Karpas-422 (cell line): ENCODE measurements at regions not wholly inside any gene's neighbourhood (a gene's known extent, or its start where the extent isn't known, plus 50 kb on each side); places are given as distances from the start of the nearest gene placed in this dataset.
A peak's percentile ranks its signal among the peaks of the same experiment; 100 is the strongest.

ENCODE experiments used
- DNase-seq: peaks from one replicate; pipeline ENCODE4 v3.0.0-alpha.2; 2015
- H2AFZ ChIP-seq: fragments of 200-600 bp; sonication (generic); 2 replicates; pipeline ENCODE4 v1.6.1; 2014; ENCODE audit warnings: antibody characterized with exemption, low read length, mixed read lengths
- H3K27ac ChIP-seq: fragments of 200-600 bp; sonication (generic); 2 replicates; pipeline ENCODE4 v1.5.1; 2014; ENCODE audit warnings: mild to moderate bottlenecking, low read length, moderate library complexity
- H3K27me3 ChIP-seq: fragments of 200-600 bp; sonication (generic); 2 replicates; pipeline ENCODE4 v1.6.1; 2014; ENCODE audit warnings: low read length, mixed read lengths
- H3K36me3 ChIP-seq: fragments of 200-600 bp; sonication (generic); 2 replicates; pipeline ENCODE4 v1.6.1; 2014; ENCODE audit warnings: low read length, mixed read lengths; ENCODE audit not compliant: insufficient read depth
- H3K4me1 ChIP-seq: fragments of 200-600 bp; sonication (generic); 2 replicates; pipeline ENCODE4 v1.6.1; 2014; ENCODE audit warnings: mild to moderate bottlenecking, low read length, mixed read lengths
- H3K4me2 ChIP-seq: fragments of 200-600 bp; sonication (generic); 2 replicates; pipeline ENCODE4 v1.6.1; 2014; ENCODE audit warnings: low read length, low read depth, mild to moderate bottlenecking; ENCODE audit not compliant: poor library complexity, severe bottlenecking
- H3K4me3 ChIP-seq: fragments of 200-600 bp; sonication (generic); 2 replicates; pipeline ENCODE4 v1.5.1; 2014; ENCODE audit warnings: mild to moderate bottlenecking, antibody characterized with exemption, low read length, mixed read lengths
- H3K79me2 ChIP-seq: fragments of 200-600 bp; sonication (generic); 2 replicates; pipeline ENCODE4 v1.6.1; 2014; ENCODE audit warnings: mild to moderate bottlenecking, low read length, mixed read lengths
- H3K9ac ChIP-seq: fragments of 200-600 bp; sonication (generic); 2 replicates; pipeline ENCODE4 v1.6.0; 2014; ENCODE audit warnings: low read length
- H3K9me2 ChIP-seq: fragments of 200-600 bp; sonication (generic), shearing (Covaris generic); replicated peaks from 2 replicates; pipeline ENCODE4 v1.6.0; 2014; ENCODE audit warnings: mild to moderate bottlenecking, low read length, moderate library complexity; ENCODE audit not compliant: insufficient read depth
- H3K9me3 ChIP-seq: fragments of 300-700, 200-600 bp; sonication (generic); 2 replicates; pipeline ENCODE4 v1.6.1; 2014; ENCODE audit warnings: low read length, mixed read lengths
- H4K20me1 ChIP-seq: fragments of 200-600 bp; sonication (generic); 2 replicates; pipeline ENCODE4 v1.6.1; 2014; ENCODE audit warnings: mild to moderate bottlenecking, antibody characterized with exemption, low read length, low read depth; ENCODE audit not compliant: insufficient read depth

DNA sequence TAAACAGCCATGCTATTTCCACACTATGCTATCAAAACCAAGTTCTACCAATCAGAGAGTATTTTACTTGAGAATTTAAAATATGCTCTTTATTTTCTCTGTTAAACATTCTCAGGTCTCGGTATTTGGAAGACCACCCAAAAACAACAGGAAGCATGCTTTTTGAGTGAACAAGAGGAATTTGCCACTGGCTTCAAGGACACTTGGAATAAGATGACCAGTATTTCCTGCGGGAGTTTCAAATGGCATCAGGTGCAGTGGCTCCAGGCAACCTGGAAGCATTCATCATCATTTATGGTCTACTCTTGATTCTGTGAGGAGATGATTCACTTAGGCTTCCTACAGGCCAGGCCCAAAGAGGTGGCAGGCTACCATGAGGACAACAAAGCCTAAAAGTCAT is 305.7 kb upstream of the ATP11B start:
- no peak overlapping the region for H3K4me2 ChIP-seq
- H3K4me1 ChIP-seq, result peaks cover 30% of the 10 kb centered on the region
- no peaks in the 10 kb centered on the region for H3K27me3 ChIP-seq
- H3K79me2 ChIP-seq, result no peaks in the 10 kb centered on the region
- no peak for DNase-seq
- H4K20me1 ChIP-seq, result no peaks in the 10 kb centered on the region
- H3K9ac ChIP-seq, result no peak overlapping the region
- H3K4me3 ChIP-seq, result no peak overlapping the region
- H3K9me3 ChIP-seq, result no peaks in the 10 kb centered on the region
- peak overlapping the region; percentile 34; the same call in 1 of the 2 replicates for H2AFZ ChIP-seq
- H3K27ac ChIP-seq, result no peak overlapping the region
- H3K36me3 ChIP-seq, result no peaks in the 10 kb centered on the region
- H3K9me2 ChIP-seq, result no peaks in the 10 kb centered on the region

DNA sequence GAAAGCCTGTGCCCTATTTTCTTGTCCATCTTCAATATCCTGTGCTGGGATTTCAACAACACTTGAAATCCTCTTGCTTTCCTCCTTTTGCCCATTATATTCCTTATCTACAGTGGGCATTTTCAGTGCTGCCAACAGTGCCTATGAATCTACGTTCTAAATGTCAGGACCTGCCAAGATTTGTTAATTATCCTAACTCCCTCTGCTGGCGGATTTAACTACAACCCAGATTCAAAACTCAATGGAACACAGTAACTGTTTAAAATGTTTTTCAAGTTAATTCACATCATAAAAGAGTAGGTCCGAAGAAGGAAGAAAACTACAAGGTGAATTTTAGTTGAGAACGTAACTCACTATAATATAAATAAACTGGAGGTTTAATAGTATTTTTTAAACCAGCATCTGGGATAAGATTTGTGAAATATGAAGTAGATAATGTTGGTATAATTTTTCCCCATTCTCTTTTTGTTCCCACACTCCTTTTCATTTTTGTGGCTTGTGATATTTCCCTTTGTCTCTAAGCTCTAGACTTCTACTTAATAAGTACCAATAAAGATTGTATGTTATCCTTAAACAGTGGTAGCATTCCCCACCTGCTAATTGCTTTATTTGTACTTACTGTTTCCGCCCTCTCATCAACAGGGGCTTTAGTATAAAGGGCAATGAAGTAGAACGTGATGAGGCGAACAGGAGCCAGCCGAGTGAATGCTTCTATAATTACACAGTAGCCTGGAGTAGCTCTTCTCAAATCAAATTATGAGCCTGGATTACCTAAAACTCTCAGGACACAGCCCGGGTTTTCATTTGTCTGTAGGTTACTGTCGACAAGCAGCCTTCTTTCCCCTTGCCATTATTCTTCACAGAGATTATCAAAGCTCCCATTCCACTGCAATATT is 302.5 kb upstream of the ATP11B start:
- DNase-seq, result peak; percentile 83
- no peak overlapping the region for H3K4me2 ChIP-seq
- no peaks in the 10 kb centered on the region for H3K9me2 ChIP-seq
- H3K9me3 ChIP-seq, result no peaks in the 10 kb centered on the region
- H3K36me3 ChIP-seq, result no peaks in the 10 kb centered on the region
- H4K20me1 ChIP-seq, result no peaks in the 10 kb centered on the region
- H3K4me3 ChIP-seq, result no peak overlapping the region
- no peak overlapping the region for H3K27ac ChIP-seq
- no peak overlapping the region for H3K9ac ChIP-seq
- H3K79me2 ChIP-seq, result no peaks in the 10 kb centered on the region
- peaks cover 30% of the 10 kb centered on the region for H3K4me1 ChIP-seq
- no peaks in the 10 kb centered on the region for H3K27me3 ChIP-seq
- peak overlapping the region; percentile 13 for H2AFZ ChIP-seq

DNA sequence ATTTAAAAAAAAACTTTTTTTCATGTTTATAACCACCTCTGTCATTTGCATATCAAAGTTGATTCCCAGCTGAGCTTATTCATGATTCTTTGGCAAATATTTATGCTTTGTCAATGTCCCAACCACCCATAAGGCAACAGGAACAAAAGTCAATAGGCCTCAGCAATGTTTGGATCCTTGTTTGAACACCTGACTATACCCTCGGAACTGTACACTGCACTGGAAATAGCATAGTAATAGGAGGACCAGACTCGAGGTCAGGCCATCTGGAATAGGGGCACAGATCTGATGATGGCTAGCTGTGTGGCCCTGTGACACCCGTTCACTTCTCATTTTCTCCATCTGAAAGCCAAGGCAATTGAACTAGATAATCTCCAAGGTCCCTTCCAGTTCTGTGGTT is 301.7 kb upstream of the ATP11B start:
- H3K4me1 ChIP-seq, result peaks cover 29% of the 10 kb centered on the region
- no peaks in the 10 kb centered on the region for H3K36me3 ChIP-seq
- H4K20me1 ChIP-seq, result no peaks in the 10 kb centered on the region
- no peak overlapping the region for H3K4me3 ChIP-seq
- H2AFZ ChIP-seq, result peak overlapping the region; percentile 46; the same call in 1 of the 2 replicates
- no peak overlapping the region for H3K4me2 ChIP-seq
- DNase-seq, result no peak
- no peak overlapping the region for H3K9ac ChIP-seq
- no peak overlapping the region for H3K27ac ChIP-seq
- no peaks in the 10 kb centered on the region for H3K9me3 ChIP-seq
- no peaks in the 10 kb centered on the region for H3K27me3 ChIP-seq
- no peaks in the 10 kb centered on the region for H3K9me2 ChIP-seq
- no peaks in the 10 kb centered on the region for H3K79me2 ChIP-seq

DNA sequence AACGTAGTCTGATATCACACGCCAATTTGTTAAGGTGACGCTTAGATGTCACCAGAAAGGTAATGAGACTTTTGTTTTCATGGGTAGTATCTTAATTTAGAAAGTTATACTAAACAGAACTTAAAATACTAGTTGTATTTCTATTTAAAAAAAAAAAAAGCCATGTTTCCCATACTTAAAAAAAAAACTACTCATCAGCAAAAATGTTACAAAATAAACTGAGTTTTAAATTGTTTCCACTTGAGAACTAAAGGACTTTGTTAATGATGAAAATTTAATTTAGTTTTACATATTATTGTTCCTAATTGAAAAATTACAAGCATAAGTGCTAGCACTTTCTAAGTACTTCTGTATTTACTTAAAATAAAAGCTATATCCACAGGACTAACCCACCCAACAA is 300.8 kb upstream of the ATP11B start:
- Histone ChIP-seq H3K36me3 (no peaks in the 10 kb centered on the region), H3K9me2 (no peaks in the 10 kb centered on the region), H3K4me1 (peaks cover 20% of the 10 kb centered on the region), H3K27me3 (no peaks in the 10 kb centered on the region), H3K4me2 (no peak overlapping the region), H2AFZ (no peak overlapping the region), H3K79me2 (no peaks in the 10 kb centered on the region), H3K27ac (no peak overlapping the region), H4K20me1 (no peaks in the 10 kb centered on the region), H3K9me3 (no peaks in the 10 kb centered on the region), H3K4me3 (no peak overlapping the region), H3K9ac (no peak overlapping the region)
- no peak for DNase-seq

DNA sequence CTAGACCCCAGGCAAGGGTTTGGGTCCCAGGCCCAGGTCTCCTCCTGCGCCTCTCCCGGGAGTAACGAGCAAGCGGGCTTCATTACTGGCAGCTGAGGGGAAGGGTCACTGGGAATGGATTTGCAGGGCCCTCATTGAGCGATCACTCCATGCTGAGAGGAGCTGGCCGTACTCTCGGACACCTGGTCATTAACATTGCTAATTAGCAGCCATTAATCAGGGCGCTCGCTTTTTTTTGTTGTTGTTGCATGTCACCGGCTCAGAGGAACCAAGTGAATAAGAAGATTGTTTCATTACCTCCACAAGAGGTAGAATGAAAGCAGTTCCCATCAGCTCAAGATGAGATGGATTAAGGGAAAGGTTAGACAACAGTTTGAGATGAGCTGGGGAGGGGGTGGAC is 293.0 kb upstream of the ATP11B start:
- Histone ChIP-seq H3K9me2 (no peaks in the 10 kb centered on the region), H3K4me2 (no peak overlapping the region), H3K27ac (no peak overlapping the region), H3K4me3 (no peak overlapping the region), H3K36me3 (no peaks in the 10 kb centered on the region), H3K9me3 (no peaks in the 10 kb centered on the region), H4K20me1 (no peaks in the 10 kb centered on the region), H3K4me1 (peaks cover 6% of the 10 kb centered on the region), H3K9ac (no peak overlapping the region), H2AFZ (no peak overlapping the region), H3K79me2 (no peaks in the 10 kb centered on the region), H3K27me3 (no peaks in the 10 kb centered on the region)
- no peak for DNase-seq

DNA sequence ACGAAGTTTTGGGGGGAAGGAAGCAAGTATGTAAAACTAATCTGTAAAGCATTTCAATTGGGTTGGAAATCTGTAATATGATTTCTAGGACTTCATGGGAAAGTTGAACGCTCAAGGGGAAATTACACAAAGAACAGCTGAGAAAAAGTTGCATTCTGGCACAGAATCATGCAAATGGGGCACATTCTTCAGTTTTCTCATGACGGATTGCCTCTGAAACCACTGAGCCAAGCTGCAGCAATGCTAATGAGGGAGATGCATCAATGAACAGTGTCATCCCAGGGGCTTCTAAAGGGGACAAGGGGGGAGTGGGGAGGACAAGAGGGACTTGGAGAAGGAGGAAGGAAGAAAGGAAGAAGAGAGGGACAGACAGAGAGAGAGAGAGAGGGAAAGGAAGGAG is 291.4 kb upstream of the ATP11B start:
- H3K9me2 ChIP-seq, result no peaks in the 10 kb centered on the region
- H3K9me3 ChIP-seq, result no peaks in the 10 kb centered on the region
- no peak for DNase-seq
- peaks cover 6% of the 10 kb centered on the region for H3K4me1 ChIP-seq
- H3K27ac ChIP-seq, result no peak overlapping the region
- H3K4me3 ChIP-seq, result no peak overlapping the region
- H3K4me2 ChIP-seq, result no peak overlapping the region
- H3K79me2 ChIP-seq, result no peaks in the 10 kb centered on the region
- no peaks in the 10 kb centered on the region for H3K36me3 ChIP-seq
- H4K20me1 ChIP-seq, result no peaks in the 10 kb centered on the region
- no peak overlapping the region for H3K9ac ChIP-seq
- H2AFZ ChIP-seq, result no peak overlapping the region
- no peaks in the 10 kb centered on the region for H3K27me3 ChIP-seq

DNA sequence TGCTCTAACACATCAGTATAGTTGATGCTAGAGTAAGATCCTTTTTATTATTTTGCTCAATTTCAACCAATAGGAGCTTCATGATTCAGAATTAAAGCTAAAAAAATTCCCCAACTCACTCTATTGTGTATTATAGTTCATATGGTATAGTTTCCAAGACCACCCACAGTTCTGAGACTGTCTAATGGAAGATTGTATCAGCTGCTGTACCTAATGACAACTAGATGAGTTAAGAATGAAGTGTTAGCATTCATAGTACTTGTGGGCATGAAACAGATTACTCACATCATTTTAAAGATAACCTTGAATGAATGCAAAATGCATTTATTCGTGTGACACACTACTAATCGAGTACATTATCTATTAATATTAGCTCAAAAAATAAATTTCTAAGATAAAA is 289.9 kb upstream of the ATP11B start:
- no peak overlapping the region for H3K4me3 ChIP-seq
- peaks cover 6% of the 10 kb centered on the region for H3K4me1 ChIP-seq
- DNase-seq, result no peak
- H3K4me2 ChIP-seq, result no peak overlapping the region
- H4K20me1 ChIP-seq, result no peaks in the 10 kb centered on the region
- H3K9me3 ChIP-seq, result no peaks in the 10 kb centered on the region
- no peak overlapping the region for H3K9ac ChIP-seq
- H3K36me3 ChIP-seq, result no peaks in the 10 kb centered on the region
- no peaks in the 10 kb centered on the region for H3K27me3 ChIP-seq
- H3K9me2 ChIP-seq, result no peaks in the 10 kb centered on the region
- no peak overlapping the region for H3K27ac ChIP-seq
- no peak overlapping the region for H2AFZ ChIP-seq
- H3K79me2 ChIP-seq, result no peaks in the 10 kb centered on the region

DNA sequence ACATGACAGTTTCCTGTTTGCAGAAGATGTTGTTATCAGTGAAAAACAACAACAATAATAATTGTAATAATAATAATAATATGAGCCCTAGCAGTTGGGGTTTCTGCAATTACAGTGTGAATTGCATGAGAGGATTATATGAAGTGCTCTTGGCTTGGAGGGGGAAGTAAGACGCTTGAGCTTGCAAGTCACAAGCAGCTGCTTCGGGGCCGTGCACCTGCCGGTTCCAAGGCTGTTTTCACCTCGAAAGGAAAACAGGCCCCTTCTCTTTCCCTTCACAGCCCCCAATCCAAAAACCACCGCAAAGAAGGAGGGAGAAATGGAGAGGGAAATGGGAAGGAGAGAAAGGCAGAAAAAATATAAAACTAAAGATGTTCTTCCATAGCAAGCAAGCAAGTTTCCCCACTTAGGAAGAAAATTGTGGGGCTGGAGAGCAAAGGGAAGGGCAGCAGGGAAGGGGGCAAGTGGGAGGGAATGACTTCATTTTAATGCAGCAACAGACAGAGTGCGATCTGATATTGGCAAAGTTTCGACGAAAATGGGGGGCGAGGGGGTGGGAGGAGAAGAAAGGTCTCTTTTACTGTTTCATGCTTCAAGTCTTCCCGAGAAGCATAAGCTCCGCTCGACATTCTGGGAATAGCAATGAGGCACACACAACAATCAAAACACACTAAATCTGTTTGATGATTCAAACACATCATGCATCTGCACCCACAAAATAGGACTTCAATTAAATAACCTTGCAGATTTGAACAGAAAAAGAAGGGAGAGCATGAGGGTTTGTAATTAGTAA is 284.2 kb upstream of the ATP11B start:
- Histone ChIP-seq H3K4me1 (no peaks in the 10 kb centered on the region), H2AFZ (no peak overlapping the region), H3K9ac (no peak overlapping the region), H3K4me3 (no peak overlapping the region), H3K36me3 (no peaks in the 10 kb centered on the region), H3K9me2 (no peaks in the 10 kb centered on the region), H4K20me1 (no peaks in the 10 kb centered on the region), H3K79me2 (no peaks in the 10 kb centered on the region), H3K9me3 (no peaks in the 10 kb centered on the region), H3K27me3 (no peaks in the 10 kb centered on the region), H3K4me2 (no peak overlapping the region), H3K27ac (no peak overlapping the region)
- no peak for DNase-seq
